Neural crest cell (in vitro differentiated cells): ENCODE measurements at regions not wholly inside any gene's neighbourhood (a gene's known extent, or its start where the extent isn't known, plus 50 kb on each side); places are given as distances from the start of the nearest gene placed in this dataset.
"Not testable (repeated sequence)": the region's sequence is repeated elsewhere in the genome, so short reads cannot be mapped to it uniquely, and the experiment has no call there.

Experiments used
- DNase-seq: peaks from one replicate; pipeline ENCODE4 v3.0.0; 2021; ENCODE audit warnings: low read depth, mixed read lengths, low spot score
- H3K27ac Mint-ChIP-seq: one replicate; pipeline ENCODE4 v1.8.0; 2021; ENCODE audit warnings: mild to moderate bottlenecking, mixed read lengths; ENCODE audit not compliant: unreplicated experiment
- H3K27me3 Mint-ChIP-seq: 2 replicates; pipeline ENCODE4 v1.8.0; 2021; ENCODE audit warnings: low read depth, mild to moderate bottlenecking, mixed read lengths
- H3K36me3 Mint-ChIP-seq: 2 replicates; pipeline ENCODE4 v1.8.0; 2021; ENCODE audit warnings: low read depth, mild to moderate bottlenecking, mixed read lengths
- H3K4me1 Mint-ChIP-seq: 2 replicates; pipeline ENCODE4 v1.8.0; 2021; ENCODE audit warnings: mixed read lengths
- H3K4me3 Mint-ChIP-seq: one replicate; pipeline ENCODE4 v1.8.0; 2021; ENCODE audit warnings: mild to moderate bottlenecking, mixed read lengths
- H3K9me3 Mint-ChIP-seq: 2 replicates; pipeline ENCODE4 v1.8.0; 2021; ENCODE audit warnings: mixed read lengths
- TF ChIP-seq, protein P1 (sequence below): fragments of 200-600 bp; sonication (generic); conservative IDR thresholded peaks from 2 replicates; pipeline ENCODE4 v1.5.0; 2021; ENCODE audit warnings: antibody characterized with exemption, mild to moderate bottlenecking

DNA sequence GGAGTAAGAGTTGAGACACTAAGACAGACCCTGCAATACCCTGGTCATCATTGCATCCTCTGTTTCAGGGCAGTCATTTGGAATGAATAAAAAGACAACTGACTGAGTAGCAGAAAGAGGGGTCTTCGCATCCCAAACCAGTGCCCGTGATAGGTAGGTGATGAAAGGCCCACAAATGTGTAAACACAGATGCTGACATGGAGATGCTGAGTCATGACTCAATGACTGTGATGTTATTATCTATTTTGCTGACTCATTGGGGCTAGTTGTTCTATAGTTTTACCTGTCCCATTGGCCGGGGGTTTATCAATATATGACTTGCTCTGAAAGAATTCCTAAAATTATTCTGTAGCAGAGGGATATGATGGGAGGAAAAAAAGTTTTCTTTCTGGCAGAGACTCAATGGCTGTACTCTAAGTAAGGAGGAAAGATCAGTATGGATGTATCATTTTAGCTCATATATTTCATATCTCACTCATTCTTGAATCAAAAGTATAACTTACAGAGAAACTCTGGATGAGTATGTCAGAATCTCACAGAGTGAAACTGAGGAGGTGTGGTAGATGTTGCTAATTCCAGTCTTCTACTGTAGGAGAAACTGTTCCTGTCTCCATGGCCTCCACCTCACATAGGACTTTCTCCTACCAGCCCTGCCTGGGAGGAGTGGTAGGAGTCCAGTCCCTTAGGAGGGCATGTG, 119.9 kb upstream of the PREP start:
- Mint-ChIP-seq H3K27ac (no peak overlapping the region), H3K4me1 (no peaks in the 10 kb centered on the region), H3K9me3 (peaks cover 8% of the 10 kb centered on the region), H3K27me3 (no peaks in the 10 kb centered on the region), H3K4me3 (no peak overlapping the region), H3K36me3 (no peaks in the 10 kb centered on the region)
- TF ChIP-seq, protein P1, sequence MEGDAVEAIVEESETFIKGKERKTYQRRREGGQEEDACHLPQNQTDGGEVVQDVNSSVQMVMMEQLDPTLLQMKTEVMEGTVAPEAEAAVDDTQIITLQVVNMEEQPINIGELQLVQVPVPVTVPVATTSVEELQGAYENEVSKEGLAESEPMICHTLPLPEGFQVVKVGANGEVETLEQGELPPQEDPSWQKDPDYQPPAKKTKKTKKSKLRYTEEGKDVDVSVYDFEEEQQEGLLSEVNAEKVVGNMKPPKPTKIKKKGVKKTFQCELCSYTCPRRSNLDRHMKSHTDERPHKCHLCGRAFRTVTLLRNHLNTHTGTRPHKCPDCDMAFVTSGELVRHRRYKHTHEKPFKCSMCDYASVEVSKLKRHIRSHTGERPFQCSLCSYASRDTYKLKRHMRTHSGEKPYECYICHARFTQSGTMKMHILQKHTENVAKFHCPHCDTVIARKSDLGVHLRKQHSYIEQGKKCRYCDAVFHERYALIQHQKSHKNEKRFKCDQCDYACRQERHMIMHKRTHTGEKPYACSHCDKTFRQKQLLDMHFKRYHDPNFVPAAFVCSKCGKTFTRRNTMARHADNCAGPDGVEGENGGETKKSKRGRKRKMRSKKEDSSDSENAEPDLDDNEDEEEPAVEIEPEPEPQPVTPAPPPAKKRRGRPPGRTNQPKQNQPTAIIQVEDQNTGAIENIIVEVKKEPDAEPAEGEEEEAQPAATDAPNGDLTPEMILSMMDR, result no peak
- no peak for DNase-seq

DNA sequence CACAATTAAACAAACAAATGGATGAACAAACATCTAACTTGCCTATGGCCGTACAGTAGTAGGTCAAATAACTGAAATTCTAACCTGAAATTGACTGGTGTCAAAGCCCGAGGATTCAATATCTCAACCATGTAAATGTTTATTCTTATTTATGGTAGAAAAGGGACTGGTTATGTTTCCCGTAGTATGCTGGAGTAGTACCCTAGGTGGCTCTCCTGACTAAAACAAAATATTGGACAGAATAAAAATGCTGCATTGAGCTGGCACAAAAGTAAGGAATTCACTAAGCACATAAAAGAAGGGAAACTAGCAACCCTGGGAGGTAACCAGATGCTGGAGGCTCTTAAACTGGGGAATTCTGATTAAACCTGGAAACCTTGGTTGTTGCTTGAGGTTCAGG, 117.1 kb upstream of the PREP start:
- Mint-ChIP-seq H3K27ac (no peak overlapping the region), H3K36me3 (peaks cover 2% of the 10 kb centered on the region), H3K27me3 (no peaks in the 10 kb centered on the region), H3K9me3 (peaks cover 18% of the 10 kb centered on the region), H3K4me1 (peaks cover 4% of the 10 kb centered on the region), H3K4me3 (no peak overlapping the region)
- TF ChIP-seq, protein P1, result no peak
- DNase-seq, result no peak

DNA sequence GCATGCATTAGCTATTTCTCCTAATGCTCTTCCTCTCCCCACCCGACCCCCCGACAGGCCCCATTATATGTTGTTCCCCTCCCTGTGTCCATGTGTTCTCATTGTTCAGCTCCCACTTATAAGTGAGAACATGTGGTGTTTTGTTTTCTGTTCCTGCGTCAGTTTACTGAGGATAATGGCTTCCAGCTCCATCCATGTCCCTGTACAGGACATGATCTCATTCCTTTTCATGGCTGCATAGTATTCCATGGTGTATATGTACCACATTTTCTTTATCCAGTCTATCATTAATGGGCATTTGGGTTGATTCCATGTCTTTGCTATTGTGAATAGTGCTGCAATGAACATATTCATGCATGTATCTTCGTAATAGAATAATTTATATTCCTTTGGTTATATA, 116.1 kb upstream of the PREP start:
- peaks cover 18% of the 10 kb centered on the region for H3K9me3 Mint-ChIP-seq
- H3K27me3 Mint-ChIP-seq, H3K4me1 Mint-ChIP-seq, H3K4me3 Mint-ChIP-seq, H3K27ac Mint-ChIP-seq, DNase-seq, H3K36me3 Mint-ChIP-seq: not testable (repeated sequence)

DNA sequence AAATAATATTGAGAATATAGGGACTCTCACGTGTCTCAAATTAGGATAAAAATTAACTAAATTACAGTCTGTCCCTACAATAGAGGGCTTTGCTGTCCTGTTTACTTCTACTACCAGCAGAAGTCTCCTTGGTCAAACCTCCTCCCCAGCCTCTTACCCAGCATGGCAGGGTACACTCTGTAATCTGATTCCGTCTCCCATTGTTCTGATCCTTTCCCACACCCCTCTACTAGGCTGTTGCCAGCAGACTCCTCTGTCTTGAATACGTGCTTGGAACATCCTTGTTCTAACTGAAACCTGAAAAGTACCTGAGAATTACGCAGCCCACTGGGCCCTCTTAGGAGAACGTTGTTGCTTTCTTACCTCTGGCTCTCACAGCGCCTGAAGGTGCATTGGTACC, 112.2 kb upstream of the PREP start:
- H3K36me3 Mint-ChIP-seq, result peaks cover 2% of the 10 kb centered on the region
- H3K27me3 Mint-ChIP-seq, result no peaks in the 10 kb centered on the region
- TF ChIP-seq, protein P1, result no peak
- H3K4me3 Mint-ChIP-seq, result no peak overlapping the region
- H3K4me1 Mint-ChIP-seq, result peaks cover 7% of the 10 kb centered on the region
- H3K9me3 Mint-ChIP-seq, result peaks cover 18% of the 10 kb centered on the region
- H3K27ac Mint-ChIP-seq, result no peak overlapping the region
- DNase-seq, result no peak

DNA sequence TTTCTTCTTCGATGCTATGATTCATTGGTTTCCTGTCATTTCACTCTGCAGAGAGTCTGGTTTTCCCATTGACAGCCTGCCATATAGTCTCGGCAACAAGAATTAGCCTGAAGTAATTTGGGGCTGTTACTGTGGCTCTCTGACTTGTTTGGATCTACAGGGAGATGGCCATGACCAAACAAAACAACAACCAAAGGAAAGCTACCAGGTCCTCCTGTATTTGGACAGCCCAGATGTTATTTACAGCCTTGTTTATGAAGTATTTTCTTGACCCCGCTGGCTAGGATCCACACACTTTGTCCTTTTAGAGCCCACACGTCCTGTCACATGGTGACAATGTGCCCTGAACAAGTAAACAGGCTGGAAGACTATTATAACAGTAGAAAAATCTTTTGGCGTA, 111.4 kb upstream of the PREP start:
- DNase-seq, result no peak
- H3K4me3 Mint-ChIP-seq, result no peak overlapping the region
- no peaks in the 10 kb centered on the region for H3K27me3 Mint-ChIP-seq
- H3K9me3 Mint-ChIP-seq, result peaks cover 18% of the 10 kb centered on the region
- H3K36me3 Mint-ChIP-seq, result peaks cover 2% of the 10 kb centered on the region
- H3K27ac Mint-ChIP-seq, result no peak overlapping the region
- TF ChIP-seq, protein P1, result no peak
- peaks cover 11% of the 10 kb centered on the region for H3K4me1 Mint-ChIP-seq

DNA sequence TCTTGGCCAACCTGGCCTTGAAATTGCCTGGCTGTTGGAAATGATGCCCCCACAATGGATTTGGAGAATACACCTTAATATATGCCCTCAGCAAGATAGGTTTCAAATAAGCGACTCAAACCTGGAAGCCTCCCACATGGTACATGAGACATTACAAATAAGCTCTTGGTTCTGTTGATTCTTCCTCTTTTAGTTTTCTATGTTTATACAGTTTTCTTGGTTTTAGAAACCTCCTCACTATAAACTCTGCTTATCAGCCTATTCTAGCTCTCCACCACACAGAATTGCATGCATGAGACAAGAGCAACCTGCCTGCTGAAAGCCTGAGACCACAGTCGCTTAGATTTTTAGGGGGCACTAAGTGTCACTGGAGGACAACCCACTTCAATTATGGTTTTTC, 108.8 kb upstream of the PREP start:
- Mint-ChIP-seq H3K4me3 (no peak overlapping the region), H3K36me3 (no peaks in the 10 kb centered on the region), H3K4me1 (peaks cover 19% of the 10 kb centered on the region), H3K9me3 (peaks cover 7% of the 10 kb centered on the region), H3K27me3 (no peaks in the 10 kb centered on the region), H3K27ac (no peak overlapping the region)
- TF ChIP-seq, protein P1, result no peak
- DNase-seq, result no peak
